Esophagus muscularis mucosa (tissue), 4 donors: ENCODE measurements at regions not wholly inside any gene's neighbourhood (a gene's known extent, or its start where the extent isn't known, plus 50 kb on each side); places are given as distances from the start of the nearest gene placed in this dataset.

ENCODE experiments used
- DNase-seq: peaks from one replicate; pipeline ENCODE4 v3.0.0-alpha.2; 2017; ENCODE audit errors: extremely low spot score
- H3K27ac ChIP-seq, 4 donors: fragments of 200-600 bp; sonication (generic); replicated peaks in 1 of 4; 1 replicate in 3 of 4; 2 replicates in 1 of 4; pipeline ENCODE4 v1.5.1; 2016 to 2019; ENCODE audit warnings: mild to moderate bottlenecking in 1 of 4
- H3K27me3 ChIP-seq, 4 donors: fragments of 200-600 bp; sonication (generic); one replicate each; pipeline versions ENCODE4 v1.5.1 to v1.6.0; 2016 to 2019
- H3K36me3 ChIP-seq, 4 donors: fragments of 200-600 bp; sonication (generic); one replicate each; pipeline ENCODE4 v1.5.1; 2016 to 2019
- H3K4me1 ChIP-seq, 4 donors: fragments of 200-600 bp; sonication (generic); one replicate each; pipeline ENCODE4 v1.5.1; 2016 to 2019
- H3K4me3 ChIP-seq, 4 donors: fragments of 200-600 bp; sonication (generic); 1 replicate in 2 of 4; 2 replicates in 2 of 4; pipeline ENCODE4 v1.5.1; 2016 to 2019; ENCODE audit warnings: mild to moderate bottlenecking in 4 of 4, moderate library complexity in 1 of 4
- H3K9me3 ChIP-seq, 4 donors: fragments of 200-600 bp; sonication (generic); 1 replicate in 3 of 4; 2 replicates in 1 of 4; pipeline ENCODE4 v1.5.1; 2016 to 2019
- EP300 ChIP-seq: sonication (generic); formaldehyde crosslinking; IDR thresholded peaks from one replicate; pipeline ENCODE4 v1.6.1; 2017; ENCODE audit warnings: antibody characterized with exemption
- POLR2A ChIP-seq: fragments of 450-650 bp; IDR thresholded peaks from one replicate; pipeline ENCODE4 v1.6.1; 2017; ENCODE audit warnings: antibody characterized with exemption, moderate library complexity, mild to moderate bottlenecking, low read depth
- POLR2AphosphoS5 ChIP-seq, 2 donors: sonication (generic); formaldehyde crosslinking; IDR thresholded peaks; one replicate each; pipeline ENCODE4 v1.6.1; 2017; ENCODE audit warnings: antibody characterized with exemption in 2 of 2
- WGBS: methylation state at CpG from one replicate; pipeline ENCODE4 v1.1.5; 2018; 5-methylcytosine and 5-hydroxymethylcytosine counted together
- intact Hi-C: fragments of 100-400 bp; cut with DNase I; formaldehyde crosslinking; loops from one replicate; pipeline ENCODE4 v1.15.1; 2023
- TF ChIP-seq, protein P1 (sequence below), 3 experiments: fragments of 200-600 bp in 2 of 3; fragments of 450-650 bp in 1 of 3; sonication (generic) in 2 of 3; IDR thresholded peaks; one replicate each; pipeline ENCODE4 v1.5.1; 2017 to 2019; ENCODE audit warnings: antibody characterized with exemption in 3 of 3, mild to moderate bottlenecking in 2 of 3, moderate library complexity in 1 of 3

DNA sequence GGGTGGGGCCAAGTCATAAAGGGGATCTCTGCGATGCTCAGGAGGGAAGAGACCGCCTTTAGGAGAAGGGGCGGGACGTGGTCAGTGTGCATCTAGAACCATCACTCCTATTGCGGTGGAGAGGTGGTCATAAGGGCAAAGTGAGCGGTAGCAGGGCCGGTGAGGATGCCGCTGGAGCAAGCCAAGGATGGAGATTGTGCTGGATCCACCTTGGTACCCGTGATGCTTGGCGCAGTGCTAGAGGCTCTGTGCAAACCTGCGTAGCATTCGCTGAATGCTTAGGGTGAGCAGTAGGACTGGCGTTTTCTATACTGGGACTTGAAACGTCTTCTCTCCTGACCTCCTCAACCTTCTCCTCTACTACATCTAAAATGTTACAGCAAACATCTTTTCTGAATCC, 294.2 kb downstream of the FGF9 start:
- 85% methylated on average over 14 of the region's 14 CpGs for WGBS
- no peak for DNase-seq
- Histone ChIP-seq H3K27me3 (no peaks in the 10 kb centered on the region), H3K27ac (no peak overlapping the region), H3K9me3 (peaks cover 0 to 10% (median 6%) of the 10 kb centered on the region in 4 donors), H3K36me3 (no peaks in the 10 kb centered on the region), H3K4me3 (no peak overlapping the region), H3K4me1 (no peaks in the 10 kb centered on the region)
- TF ChIP-seq, protein P1, sequence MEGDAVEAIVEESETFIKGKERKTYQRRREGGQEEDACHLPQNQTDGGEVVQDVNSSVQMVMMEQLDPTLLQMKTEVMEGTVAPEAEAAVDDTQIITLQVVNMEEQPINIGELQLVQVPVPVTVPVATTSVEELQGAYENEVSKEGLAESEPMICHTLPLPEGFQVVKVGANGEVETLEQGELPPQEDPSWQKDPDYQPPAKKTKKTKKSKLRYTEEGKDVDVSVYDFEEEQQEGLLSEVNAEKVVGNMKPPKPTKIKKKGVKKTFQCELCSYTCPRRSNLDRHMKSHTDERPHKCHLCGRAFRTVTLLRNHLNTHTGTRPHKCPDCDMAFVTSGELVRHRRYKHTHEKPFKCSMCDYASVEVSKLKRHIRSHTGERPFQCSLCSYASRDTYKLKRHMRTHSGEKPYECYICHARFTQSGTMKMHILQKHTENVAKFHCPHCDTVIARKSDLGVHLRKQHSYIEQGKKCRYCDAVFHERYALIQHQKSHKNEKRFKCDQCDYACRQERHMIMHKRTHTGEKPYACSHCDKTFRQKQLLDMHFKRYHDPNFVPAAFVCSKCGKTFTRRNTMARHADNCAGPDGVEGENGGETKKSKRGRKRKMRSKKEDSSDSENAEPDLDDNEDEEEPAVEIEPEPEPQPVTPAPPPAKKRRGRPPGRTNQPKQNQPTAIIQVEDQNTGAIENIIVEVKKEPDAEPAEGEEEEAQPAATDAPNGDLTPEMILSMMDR (IDR thresholded peaks at IDR 0.05) = no peak
- TF ChIP-seq POLR2AphosphoS5 (IDR thresholded peaks at IDR 0.05) (no peak), EP300 (no peak), POLR2A (no peak)
- intact Hi-C loops = no loop called here

DNA sequence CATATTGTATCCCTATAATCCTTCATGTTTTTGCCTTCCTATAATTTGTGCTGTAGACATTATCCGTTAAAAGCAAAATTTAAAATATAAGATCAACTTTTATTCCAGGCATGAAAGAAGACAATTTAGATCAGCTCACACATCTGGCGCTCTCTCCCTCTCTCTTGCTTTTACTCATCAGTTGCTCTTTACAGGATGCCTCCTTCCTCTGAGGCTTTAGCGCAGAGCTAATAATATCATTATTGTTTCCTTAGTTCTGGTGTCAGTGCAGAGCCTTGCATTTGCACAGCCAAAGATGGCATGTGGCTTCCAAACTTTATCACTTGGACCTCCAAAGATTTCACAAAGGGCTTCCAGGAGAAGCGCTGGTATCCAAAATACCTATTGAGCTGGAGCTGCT, 295.1 kb downstream of the FGF9 start:
- intact Hi-C loops = no loop called here
- TF ChIP-seq POLR2A = no peak
- TF ChIP-seq, protein P1 (IDR thresholded peaks at IDR 0.05) = no peak
- no peak for TF ChIP-seq POLR2AphosphoS5 (IDR thresholded peaks at IDR 0.05)
- no peak for TF ChIP-seq EP300
- DNase-seq = no peak
- WGBS = 93% methylated on average over 4 of the region's 4 CpGs
- Histone ChIP-seq H3K36me3 (no peaks in the 10 kb centered on the region), H3K9me3 (peaks cover 0 to 10% (median 6%) of the 10 kb centered on the region in 4 donors), H3K27ac (no peak overlapping the region), H3K27me3 (no peaks in the 10 kb centered on the region), H3K4me3 (no peak overlapping the region), H3K4me1 (no peaks in the 10 kb centered on the region)

DNA sequence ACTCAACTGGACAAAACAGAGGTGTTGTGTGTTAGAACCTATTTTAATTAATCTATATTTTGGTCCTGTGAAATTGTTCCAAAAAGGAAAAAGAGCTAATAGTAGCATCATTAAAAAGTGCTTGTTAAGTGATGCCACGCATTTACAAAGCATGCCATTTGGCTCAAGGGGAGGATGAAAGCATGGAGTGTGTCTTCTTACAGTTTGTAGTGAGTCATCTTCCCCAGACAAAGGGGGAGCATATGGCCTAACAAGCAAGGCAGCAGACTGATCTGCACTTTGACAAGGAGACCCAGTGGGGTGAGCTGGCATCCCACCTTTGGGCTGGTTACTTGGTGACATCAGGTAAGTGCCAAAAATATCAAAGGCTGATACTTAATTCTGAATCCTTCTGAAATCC, 297.0 kb downstream of the FGF9 start:
- H3K36me3 ChIP-seq = no peaks in the 10 kb centered on the region
- H3K9me3 ChIP-seq = no peaks in the 10 kb centered on the region
- WGBS = 86% methylated on average over 1 of the region's 1 CpG
- H3K27me3 ChIP-seq = no peaks in the 10 kb centered on the region
- no peak for DNase-seq
- no peak overlapping the region for H3K4me3 ChIP-seq
- TF ChIP-seq, protein P1 (IDR thresholded peaks at IDR 0.05) = no peak
- no peak for TF ChIP-seq POLR2AphosphoS5 (IDR thresholded peaks at IDR 0.05)
- TF ChIP-seq EP300 = no peak
- no peak for TF ChIP-seq POLR2A
- intact Hi-C loops = no loop called here
- no peak overlapping the region for H3K27ac ChIP-seq
- H3K4me1 ChIP-seq = no peaks in the 10 kb centered on the region

DNA sequence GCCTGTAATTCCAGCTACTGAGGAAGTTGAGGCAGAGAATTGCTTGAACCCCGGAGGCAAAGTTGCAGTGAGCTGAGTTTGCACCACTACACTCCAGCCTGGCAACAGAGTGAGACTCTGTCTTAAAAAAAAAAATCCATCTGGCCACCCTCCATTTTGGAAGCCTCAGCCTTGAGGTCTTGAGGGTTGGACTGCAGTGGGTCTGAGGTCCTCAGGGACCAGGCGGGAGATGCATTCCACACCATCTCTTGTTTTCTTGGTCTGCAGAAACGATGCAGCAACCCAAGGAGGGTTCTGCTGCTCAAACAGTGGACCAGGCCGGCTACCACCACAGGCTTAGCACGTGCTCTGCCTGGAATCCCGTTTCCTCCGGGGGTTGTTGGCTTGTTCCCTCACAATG, 299.3 kb downstream of the FGF9 start:
- no peaks in the 10 kb centered on the region for H3K36me3 ChIP-seq
- DNase-seq = no peak

DNA sequence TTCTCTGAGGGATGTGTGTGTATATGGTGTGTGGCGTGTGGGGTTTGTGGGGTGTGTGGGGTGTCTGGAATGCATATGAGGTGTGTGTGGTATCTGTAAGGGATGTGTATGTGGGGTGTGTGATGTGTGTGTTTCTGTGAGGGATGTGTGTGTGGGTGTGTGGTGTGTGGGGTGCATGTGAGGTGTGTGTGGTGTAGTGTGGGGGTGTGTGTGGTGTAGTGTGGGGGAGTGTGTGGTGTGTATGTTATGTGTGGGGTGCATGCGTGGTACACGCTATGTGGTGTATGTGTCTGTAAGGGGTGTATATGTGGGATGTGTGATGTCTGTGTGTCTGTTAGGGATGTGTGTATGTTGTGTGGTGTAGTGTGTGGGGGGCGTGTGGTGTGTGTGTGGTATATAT, 300.0 kb downstream of the FGF9 start:
- 92% methylated on average over 4 of the region's 4 CpGs for WGBS
- no peaks in the 10 kb centered on the region for H3K27me3 ChIP-seq
- no peak for TF ChIP-seq EP300
- TF ChIP-seq POLR2AphosphoS5 (IDR thresholded peaks at IDR 0.05) = no peak
- TF ChIP-seq, protein P1 (IDR thresholded peaks at IDR 0.05) = no peak
- no peak for TF ChIP-seq POLR2A
- intact Hi-C loops = no loop called here
- H3K4me1 ChIP-seq = no peaks in the 10 kb centered on the region
- H3K27ac ChIP-seq = no peak overlapping the region
- H3K36me3 ChIP-seq = no peaks in the 10 kb centered on the region
- no peaks in the 10 kb centered on the region for H3K9me3 ChIP-seq
- DNase-seq = no peak
- H3K4me3 ChIP-seq = no peak overlapping the region

More for the DNA sequence above, 299.3 kb downstream of the FGF9 start:
- intact Hi-C loops = no loop called here
- 88% methylated on average over 7 of the region's 7 CpGs for WGBS
- Histone ChIP-seq H3K4me1 (no peaks in the 10 kb centered on the region), H3K27me3 (no peaks in the 10 kb centered on the region), H3K27ac (no peak overlapping the region), H3K9me3 (no peaks in the 10 kb centered on the region), H3K4me3 (no peak overlapping the region)
- no peak for TF ChIP-seq POLR2AphosphoS5 (IDR thresholded peaks at IDR 0.05)
- TF ChIP-seq, protein P1 (IDR thresholded peaks at IDR 0.05) = no peak
- TF ChIP-seq POLR2A = no peak
- TF ChIP-seq EP300 = no peak
